GM19438 (cell line): ENCODE measurements at regions not wholly inside any gene's neighbourhood (a gene's known extent, or its start where the extent isn't known, plus 50 kb on each side); places are given as distances from the start of the nearest gene placed in this dataset.
"Not testable (repeated sequence)": the region's sequence is repeated elsewhere in the genome, so short reads cannot be mapped to it uniquely, and the experiment has no call there.

Experiments
- ATAC-seq: cut with Tn5 transposase; IDR thresholded peaks from one replicate; pipeline ENCODE4 v1.9.1; 2021; ENCODE audit warnings: low read depth; ENCODE audit not compliant: unreplicated experiment

DNA sequence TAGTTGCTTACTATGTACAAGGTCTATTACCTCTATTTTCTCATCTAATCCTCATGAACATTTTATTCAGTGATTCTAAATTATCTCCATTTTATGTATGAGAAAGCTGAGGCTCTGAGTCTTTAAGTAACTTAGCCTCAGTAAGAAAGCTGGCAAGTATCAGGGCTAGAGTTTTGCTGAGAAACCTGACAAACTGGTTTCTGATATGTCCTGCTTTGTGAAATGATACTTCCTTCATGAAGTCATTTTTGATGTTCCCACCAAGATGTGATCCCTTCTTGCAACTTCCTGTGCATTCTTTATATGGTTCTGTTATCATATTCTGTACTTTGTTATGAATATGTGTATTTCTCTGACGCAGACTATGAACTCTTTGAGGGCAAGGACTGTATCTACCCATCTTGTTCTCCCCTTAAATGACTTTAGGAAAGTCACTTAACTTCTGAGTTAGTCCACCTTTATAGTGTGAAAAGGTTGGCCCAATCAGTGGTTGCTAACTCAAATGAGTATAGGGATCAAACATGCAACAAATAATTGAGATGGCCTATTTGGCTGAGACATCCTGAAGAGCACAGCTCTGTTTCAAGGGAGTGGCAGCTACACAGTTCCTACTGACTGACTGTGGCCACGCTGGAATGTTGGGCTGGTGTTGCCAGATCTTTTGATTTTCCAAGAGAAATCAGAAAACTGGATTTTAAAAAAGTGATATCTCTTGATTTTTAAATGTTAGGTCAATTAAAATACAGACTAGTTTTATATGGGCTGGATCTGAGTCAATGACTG lies 127.9 kb upstream of the AMOT start:
- ATAC-seq = no peak

DNA sequence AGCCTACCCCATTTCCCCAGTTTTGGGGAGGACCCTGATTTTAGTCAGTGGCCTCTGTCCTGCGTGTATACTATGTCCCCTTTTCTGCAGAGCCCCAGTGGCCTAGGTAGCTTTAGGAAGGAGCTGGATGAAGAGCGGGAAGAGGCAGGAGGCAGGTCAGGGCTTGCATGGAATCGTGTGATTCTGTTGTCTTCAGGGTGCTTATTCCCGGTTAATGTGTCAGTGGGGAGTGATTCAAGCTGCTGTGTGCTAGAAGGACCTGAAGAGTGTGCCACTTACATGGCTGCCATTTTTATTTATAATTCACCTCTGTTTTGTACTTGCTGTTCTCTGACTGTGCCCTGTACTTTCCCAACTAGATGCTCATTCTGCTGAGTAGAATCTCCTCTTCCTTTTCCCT lies 127.3 kb upstream of the AMOT start:
- ATAC-seq = no peak

DNA sequence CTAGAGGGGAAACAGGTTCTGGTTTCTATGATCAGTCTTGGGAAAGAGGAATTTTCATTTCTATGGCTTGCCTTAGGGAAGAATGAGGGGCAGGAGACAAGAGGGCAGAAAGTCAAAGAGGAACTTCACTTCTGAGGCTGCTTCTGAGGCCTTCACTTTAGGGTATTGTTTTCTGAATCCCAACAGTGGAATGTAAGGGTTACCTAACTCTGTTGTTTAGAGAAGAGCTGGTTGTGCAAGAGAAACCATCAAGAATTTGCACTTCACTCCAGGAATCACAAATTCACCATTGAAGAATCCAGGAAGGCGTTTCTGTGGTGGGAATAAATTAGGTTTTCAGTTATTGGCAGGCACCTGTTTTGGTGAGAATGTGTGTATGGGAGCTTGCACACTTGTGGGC lies 126.7 kb upstream of the AMOT start:
- no peak for ATAC-seq

DNA sequence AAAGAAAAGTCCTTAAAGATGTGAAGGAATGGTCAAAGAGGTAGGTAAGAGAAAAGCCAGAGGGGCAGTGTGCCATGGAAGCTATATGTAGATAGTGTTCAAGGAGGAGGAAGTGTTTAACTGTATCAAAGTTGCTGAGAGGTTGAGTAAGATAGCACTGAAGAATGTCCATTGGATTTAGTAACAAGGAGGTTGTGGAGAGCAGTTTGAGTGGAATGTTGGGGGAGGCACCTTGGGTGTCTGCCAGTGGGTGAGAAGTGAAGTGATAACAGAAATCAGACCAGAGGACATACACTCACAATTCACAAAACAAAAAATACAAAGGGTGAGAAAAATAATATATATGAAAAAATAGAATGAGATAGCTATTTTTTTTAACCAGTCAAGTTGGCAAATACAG lies 121.3 kb upstream of the AMOT start:
- no peak for ATAC-seq

DNA sequence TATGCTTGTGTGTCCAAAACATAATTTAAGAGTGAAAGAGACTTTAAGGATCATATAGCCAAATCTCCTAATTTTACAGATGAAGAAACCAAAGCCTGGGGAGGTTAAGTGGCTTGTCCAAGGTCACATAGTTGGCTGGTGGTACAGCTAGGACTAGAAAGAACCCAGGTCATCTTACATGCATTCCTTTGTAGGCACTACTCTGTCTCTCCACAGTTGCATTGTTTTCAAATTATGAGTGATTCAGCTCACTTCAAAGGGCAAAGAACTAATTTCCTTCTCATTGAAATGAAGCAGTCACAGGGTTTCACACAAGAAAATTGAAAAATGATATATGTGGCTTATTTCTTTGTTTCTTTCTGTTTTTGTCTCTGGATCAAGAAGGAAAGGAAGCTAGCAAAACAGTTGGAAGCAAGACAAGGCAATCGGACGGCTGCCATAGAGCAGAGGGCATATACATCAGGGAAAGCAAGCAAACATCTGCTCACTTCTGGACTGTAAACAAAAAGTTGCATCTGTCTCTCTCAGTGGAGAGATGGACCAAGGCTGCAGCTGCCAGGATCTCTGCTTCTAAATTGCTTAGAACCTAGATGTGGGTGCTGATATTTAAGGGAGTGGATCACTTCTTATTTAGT lies 107.5 kb upstream of the AMOT start:
- no peak for ATAC-seq

DNA sequence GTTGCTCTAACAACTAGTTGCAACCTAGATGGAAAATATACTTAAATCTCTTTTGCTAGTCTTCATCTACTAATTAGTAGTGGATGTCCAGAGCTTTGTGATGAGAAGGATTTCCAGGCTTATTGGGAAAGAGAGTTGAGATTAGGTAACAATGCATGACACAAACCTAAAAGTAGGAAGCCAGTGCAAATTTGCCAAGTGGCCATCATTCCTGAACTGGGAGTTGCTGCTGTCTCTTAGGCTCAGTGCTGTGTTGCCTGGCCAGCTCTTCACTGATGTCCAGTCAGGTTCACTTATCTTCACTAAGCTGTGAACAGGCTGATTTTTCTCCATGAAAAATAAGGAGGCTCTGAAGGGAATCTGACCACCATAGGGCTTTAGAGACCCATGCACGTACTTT lies 105.6 kb upstream of the AMOT start:
- ATAC-seq = no peak

DNA sequence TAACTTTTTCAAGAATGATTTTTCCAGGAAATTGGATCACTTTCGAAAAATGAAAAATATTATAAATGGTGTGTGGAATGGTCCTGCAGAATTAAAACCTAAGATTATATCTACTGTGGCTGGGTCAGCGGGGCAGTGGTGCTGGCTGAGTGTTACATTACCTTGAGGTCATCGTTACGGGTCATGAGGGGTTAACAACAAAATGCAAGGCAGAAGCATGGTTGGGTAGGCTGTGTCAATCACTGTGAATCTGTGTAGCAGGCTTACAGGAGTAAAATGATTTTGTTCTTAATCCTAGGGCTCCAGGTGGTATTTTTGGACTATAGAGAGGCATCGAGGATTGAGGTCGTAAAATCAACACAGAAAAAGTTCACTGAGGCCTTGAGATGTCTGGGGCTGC lies 105.2 kb upstream of the AMOT start:
- ATAC-seq = no peak

DNA sequence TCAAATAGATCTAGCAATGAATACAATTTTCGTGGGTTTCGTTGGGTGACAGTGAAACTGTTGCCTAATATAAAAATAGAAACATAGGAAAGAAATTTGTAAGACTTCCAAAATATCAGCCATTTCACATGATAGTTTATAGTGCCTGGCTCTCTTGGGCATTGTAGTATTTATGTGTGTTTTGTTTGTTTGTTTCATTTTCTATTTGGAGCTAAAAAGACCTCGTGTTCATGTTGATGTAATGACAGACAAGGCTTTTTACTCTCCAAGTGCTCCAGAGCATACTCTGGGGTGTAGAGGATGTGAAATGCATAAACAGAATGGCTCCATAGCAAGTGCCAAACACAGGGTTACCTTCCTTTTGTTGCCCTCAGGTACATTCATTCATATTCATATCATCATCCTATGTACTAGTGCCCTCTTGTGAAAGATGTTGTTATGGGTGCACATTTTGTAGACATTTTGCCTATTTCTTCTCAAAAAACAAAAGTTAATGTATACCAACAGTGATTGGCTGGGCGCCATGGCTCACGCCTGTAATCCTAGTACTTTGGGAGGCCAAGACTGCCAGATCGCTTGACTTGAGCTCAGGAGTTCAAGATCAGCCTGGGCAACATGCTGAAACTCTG lies 100.7 kb upstream of the AMOT start:
- peak; percentile 88 for ATAC-seq

DNA sequence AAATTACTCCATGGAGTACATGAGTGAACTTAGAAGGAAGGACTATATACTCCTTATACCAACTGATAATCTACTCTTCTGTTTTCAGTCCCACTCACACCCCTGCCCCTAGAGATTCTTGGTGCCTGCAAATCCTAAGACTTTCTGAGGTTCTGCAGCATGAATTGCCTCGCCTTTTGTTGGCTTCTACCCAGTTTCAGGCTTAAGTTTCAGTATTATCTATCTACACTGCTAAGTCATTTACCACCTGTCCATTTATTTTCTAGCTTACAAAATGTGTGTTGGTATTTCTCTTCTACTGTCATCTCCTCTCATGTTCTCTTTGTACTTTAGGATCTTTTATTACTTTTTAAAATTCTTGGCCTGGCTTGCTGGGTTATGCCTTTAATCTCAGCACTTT lies 94.4 kb upstream of the AMOT start:
- ATAC-seq = no peak

DNA sequence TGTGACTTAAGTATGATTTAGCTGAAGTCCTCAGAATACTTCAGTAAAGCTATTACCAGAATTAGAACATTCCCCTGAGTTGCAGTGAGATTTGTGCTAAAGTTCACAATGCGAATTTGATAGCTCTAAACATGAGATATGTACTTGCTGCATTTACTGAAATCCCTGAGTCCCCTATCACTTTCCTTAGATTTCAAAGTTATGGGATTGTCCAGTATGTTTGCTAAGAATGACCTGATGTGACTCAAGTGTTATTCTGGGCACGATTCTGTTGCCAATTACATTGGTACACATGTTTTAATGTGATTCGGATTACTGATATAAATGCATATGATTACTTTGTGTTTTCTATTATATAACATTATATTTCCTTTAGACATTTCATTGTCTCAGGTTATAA lies 91.3 kb upstream of the AMOT start:
- ATAC-seq = no peak

DNA sequence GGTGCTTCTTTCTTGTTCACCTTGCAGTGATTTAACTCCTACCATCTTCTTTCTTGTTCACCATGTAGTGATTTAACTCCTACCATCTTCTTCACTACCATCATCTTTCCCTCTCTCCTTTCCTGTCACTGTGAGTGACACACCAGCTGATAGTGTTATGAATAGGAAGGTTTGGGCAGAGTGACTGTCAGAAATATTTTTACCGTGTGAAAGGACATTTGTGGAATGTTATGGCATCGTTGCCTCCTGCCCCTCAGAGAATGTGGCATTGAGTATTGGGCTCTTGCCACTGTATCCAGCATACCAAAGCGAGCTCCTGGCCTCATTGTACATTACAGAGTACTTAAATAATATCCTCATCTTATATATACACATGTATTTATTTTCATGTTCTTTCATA lies 90.8 kb upstream of the AMOT start:
- no peak for ATAC-seq

DNA sequence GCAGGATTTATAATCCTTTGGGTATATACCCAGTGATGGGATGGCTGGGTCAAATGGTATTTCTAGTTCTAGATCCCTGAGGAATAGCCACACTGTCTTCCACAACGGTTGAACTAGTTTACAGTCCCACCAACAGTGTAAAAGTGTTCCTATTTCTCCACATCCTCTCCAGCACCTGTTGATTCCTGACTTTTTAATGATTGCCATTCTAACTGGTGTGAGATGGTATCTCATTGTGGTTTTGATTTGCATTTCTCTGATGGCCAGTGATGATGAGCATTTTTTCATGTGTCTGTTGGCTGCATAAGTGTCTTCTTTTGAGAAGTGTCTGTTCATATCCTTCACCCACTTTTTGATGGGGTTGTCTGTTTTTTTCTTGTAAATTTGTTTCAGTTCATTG lies 82.8 kb upstream of the AMOT start:
- ATAC-seq = not testable (repeated sequence)

DNA sequence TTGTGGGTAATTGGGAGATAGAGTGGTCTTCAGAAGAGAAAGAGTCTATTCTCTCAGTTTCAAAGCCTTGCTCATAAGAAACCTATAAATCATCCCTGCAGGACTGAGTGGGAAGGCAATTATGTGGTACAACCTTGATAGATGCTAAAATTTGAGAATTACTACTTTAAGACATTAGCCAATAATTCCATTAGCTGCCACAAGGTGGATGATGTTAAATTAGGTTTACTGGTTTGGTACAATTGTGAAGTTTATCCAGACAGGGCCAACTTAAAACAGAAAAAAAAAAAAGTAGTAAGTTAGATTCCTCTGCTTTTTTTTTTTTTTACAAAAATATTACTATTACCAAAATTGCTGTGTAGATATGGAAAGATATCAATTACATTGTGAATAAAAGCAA lies 73.2 kb upstream of the AMOT start:
- ATAC-seq = no peak

DNA sequence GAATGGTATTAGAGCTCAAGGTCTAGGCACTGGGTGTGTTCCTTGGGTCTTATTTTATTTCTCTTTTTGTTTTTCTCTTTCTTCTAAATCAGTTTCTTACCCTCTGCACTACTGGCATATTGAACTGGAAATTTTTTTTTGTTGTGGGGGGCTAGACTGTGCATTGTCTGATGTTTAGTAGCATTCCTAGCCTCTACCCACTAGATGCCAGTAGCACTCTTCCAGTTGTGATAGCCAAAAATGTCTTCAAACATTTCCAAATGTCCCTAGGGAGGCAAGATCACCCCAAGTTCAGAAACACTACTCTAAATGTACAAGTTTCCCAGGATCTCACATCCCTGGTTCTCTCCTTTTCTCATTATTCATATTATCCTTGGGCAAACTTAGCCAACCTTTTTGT lies 69.8 kb upstream of the AMOT start:
- ATAC-seq = no peak

DNA sequence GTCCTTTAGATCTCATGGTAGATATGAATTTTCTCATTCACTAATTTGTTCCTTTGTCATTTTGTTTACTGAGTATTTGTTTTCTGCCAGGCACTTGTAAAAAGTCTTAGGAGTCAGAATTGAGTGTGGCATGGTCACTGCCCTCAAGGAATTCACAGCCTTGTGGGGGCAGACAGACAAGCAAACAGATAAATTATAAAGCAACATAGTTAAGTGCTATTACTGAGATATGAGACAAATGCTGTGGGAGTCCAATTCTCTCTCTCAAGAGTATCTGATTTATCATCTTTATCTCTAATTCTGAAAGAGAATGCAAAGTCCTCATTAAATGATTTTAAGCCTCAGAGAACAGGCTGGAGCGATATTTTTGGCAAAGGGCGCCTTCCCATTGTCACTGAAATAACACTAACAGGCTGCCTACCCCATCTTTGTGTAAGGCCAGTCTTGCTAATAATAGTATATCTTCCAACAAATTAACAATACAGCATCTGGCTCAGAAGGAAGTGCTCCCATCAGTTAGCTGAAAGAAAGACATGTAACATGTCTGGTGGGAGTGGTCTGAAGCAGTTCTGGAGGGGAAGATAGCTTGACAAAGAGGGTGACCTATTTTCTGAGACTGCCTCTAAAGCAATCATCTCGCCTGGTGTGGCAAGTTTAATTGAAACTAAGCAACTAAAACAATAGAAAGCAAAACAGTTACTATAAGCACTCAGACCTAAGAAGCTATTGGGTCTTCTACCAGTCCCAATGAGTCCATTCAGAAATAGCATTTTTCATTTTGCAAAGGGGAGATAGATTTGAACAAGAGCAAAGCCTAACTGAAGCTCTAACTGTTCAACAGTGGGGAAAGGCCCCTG lies 61.5 kb upstream of the AMOT start:
- no peak for ATAC-seq

DNA sequence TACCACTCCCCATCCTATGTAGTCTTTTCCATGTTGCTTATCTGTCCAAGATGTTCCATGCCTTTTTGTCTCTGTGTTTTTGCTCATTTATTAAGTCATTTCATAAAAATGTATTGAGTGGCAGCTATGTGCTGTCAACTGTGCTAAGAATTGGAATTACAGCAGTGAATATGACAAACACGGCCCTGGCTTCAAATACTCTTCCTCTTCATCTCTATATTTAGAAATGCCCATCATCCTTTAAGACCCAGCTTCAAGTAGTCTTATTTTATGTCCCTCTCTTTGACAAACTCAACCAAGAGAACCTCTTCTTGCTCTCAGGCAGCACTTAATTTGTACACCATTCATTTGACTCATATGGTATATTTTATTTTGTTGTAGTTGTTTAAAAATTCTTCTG lies 55.4 kb upstream of the AMOT start:
- ATAC-seq = no peak
